WTC11 (cell line): ENCODE measurements at regions not wholly inside any gene's neighbourhood (a gene's known extent, or its start where the extent isn't known, plus 50 kb on each side); places are given as distances from the start of the nearest gene placed in this dataset.

Experiments used
- ATAC-seq: fragments of 200-7000 bp; cut with Tn5 transposase; 2 replicates; pipeline ENCODE4 v1.10.0; 2021; ENCODE audit warnings: mild to moderate bottlenecking, moderate library complexity
- CTCF ChIA-PET: fragments of 300-600 bp; sonication (Branson Sonifier 250); formaldehyde crosslinking; loops from one replicate; lab custom pipeline; 2021; ENCODE audit warnings: antibody characterized with exemption; lab: Charles Lee
- POLR2A ChIA-PET: fragments of 350-600 bp; sonication (Branson Sonifier 250); formaldehyde crosslinking; loops from one replicate; lab custom pipeline; 2021; ENCODE audit warnings: antibody characterized with exemption; lab: Charles Lee
- DNase-seq: peaks from one replicate; pipeline ENCODE4 v3.0.0; 2021; ENCODE audit warnings: low spot score
- H3K27ac Mint-ChIP-seq: 2 replicates; pipeline ENCODE4 v1.8.0; 2021; ENCODE audit warnings: mixed read lengths
- H3K27me3 Mint-ChIP-seq: 2 replicates; pipeline ENCODE4 v1.8.0; 2021; ENCODE audit warnings: low read depth, mild to moderate bottlenecking, moderate library complexity, mixed read lengths
- H3K36me3 Mint-ChIP-seq: 2 replicates; pipeline ENCODE4 v1.8.0; 2021; ENCODE audit warnings: mixed read lengths
- H3K4me1 Mint-ChIP-seq: 2 replicates; pipeline ENCODE4 v1.8.0; 2022; ENCODE audit warnings: mixed read lengths
- H3K4me3 Mint-ChIP-seq: 2 replicates; pipeline ENCODE4 v1.8.0; 2021; ENCODE audit warnings: mild to moderate bottlenecking, moderate library complexity, mixed read lengths
- H3K9me3 Mint-ChIP-seq: 2 replicates; pipeline ENCODE4 v1.8.0; 2021; ENCODE audit warnings: mixed read lengths
- ARID4B ChIP-seq: sonication (generic); formaldehyde crosslinking; IDR thresholded peaks from 2 replicates; pipeline ENCODE4 v1.8.0; 2023; ENCODE audit warnings: missing genetic modification reagents, mild to moderate bottlenecking, borderline replicate concordance
- ETV6 ChIP-seq: sonication (generic); formaldehyde crosslinking; IDR thresholded peaks from 2 replicates; pipeline ENCODE4 v1.8.1; 2022; ENCODE audit warnings: mild to moderate bottlenecking, missing genetic modification reagents
- FOXP1 ChIP-seq: sonication (generic); formaldehyde crosslinking; IDR thresholded peaks from 2 replicates; pipeline ENCODE4 v1.8.0; 2022; ENCODE audit warnings: missing genetic modification reagents, mild to moderate bottlenecking, moderate library complexity, borderline replicate concordance
- GTF2I ChIP-seq: fragments of 250-450 bp; sonication (Bioruptor Pico); conservative IDR thresholded peaks from 2 replicates; pipeline ENCODE4 v1.4.0; 2021; ENCODE audit warnings: mild to moderate bottlenecking
- MYBL2 ChIP-seq: sonication (generic); formaldehyde crosslinking; IDR thresholded peaks from 2 replicates; pipeline ENCODE4 v1.8.1; 2023; ENCODE audit warnings: mild to moderate bottlenecking, moderate library complexity, missing genetic modification reagents
- NFE2L1 ChIP-seq: sonication (generic); formaldehyde crosslinking; IDR thresholded peaks from 2 replicates; pipeline ENCODE4 v1.8.1; 2023; ENCODE audit warnings: missing genetic modification reagents
- NFYB ChIP-seq: sonication (generic); formaldehyde crosslinking; conservative IDR thresholded peaks from 2 replicates; pipeline ENCODE4 v1.8.0; 2022; ENCODE audit warnings: low read depth, missing genetic modification reagents
- NR3C1 ChIP-seq: sonication (generic); formaldehyde crosslinking; conservative IDR thresholded peaks from 2 replicates; pipeline ENCODE4 v1.8.1; 2023; ENCODE audit warnings: low read depth, mild to moderate bottlenecking, missing genetic modification reagents
- PRRX2 ChIP-seq: fragments of 250-450 bp; sonication (Bioruptor Pico); IDR thresholded peaks from 2 replicates; pipeline ENCODE4 v1.8.0; 2021; ENCODE audit warnings: mild to moderate bottlenecking
- SP1 ChIP-seq: sonication (generic); formaldehyde crosslinking; conservative IDR thresholded peaks from 2 replicates; pipeline ENCODE4 v1.8.1; 2022; ENCODE audit warnings: missing genetic modification reagents
- TCF7 ChIP-seq: sonication (generic); formaldehyde crosslinking; IDR thresholded peaks from 2 replicates; pipeline ENCODE4 v1.8.0; 2022; ENCODE audit warnings: mild to moderate bottlenecking, low read depth, missing genetic modification reagents, moderate library complexity
- TP53 ChIP-seq: sonication (generic); formaldehyde crosslinking; IDR thresholded peaks from 2 replicates; pipeline ENCODE4 v1.8.1; 2023; ENCODE audit warnings: mild to moderate bottlenecking, missing genetic modification reagents
- ZBTB43 ChIP-seq: sonication (generic); formaldehyde crosslinking; IDR thresholded peaks from 2 replicates; pipeline ENCODE4 v1.8.1; 2023; ENCODE audit warnings: mild to moderate bottlenecking, missing genetic modification reagents
- ZNF396 ChIP-seq: fragments of 250-450 bp; sonication (Bioruptor Pico); IDR thresholded peaks from 2 replicates; pipeline ENCODE4 v1.8.0; 2021; ENCODE audit warnings: mild to moderate bottlenecking, moderate library complexity, borderline replicate concordance
- ZNF423 ChIP-seq: fragments of 250-450 bp; sonication (Bioruptor Pico); IDR thresholded peaks from 2 replicates; pipeline ENCODE4 v2.1.2; 2022; ENCODE audit warnings: mild to moderate bottlenecking, moderate library complexity
- ZNF425 ChIP-seq: fragments of 250-450 bp; sonication (Bioruptor Pico); conservative IDR thresholded peaks from 2 replicates; pipeline ENCODE4 v1.9.0; 2021; ENCODE audit warnings: mild to moderate bottlenecking
- ZNF671 ChIP-seq: fragments of 250-450 bp; sonication (Bioruptor Pico); IDR thresholded peaks from 2 replicates; pipeline ENCODE4 v1.8.0; 2021; ENCODE audit warnings: mild to moderate bottlenecking
- TF ChIP-seq, protein P1 (sequence below): sonication (generic); formaldehyde crosslinking; IDR thresholded peaks from 2 replicates; pipeline ENCODE4 v1.8.0; 2022; ENCODE audit warnings: missing genetic modification reagents
- TF ChIP-seq, protein P2 (sequence below): sonication (generic); formaldehyde crosslinking; IDR thresholded peaks from 2 replicates; pipeline ENCODE4 v1.8.0; 2022; ENCODE audit warnings: mild to moderate bottlenecking, missing genetic modification reagents
- TF ChIP-seq, protein P3 (sequence below): fragments of 250-450 bp; sonication (Bioruptor Pico); IDR thresholded peaks from 2 replicates; pipeline ENCODE4 v1.8.0; 2021; ENCODE audit warnings: mild to moderate bottlenecking

GRCh38 chr7:41785840-41786239 is 83.0 kb upstream of the INHBA start:
- no peaks in the 10 kb centered on the region for H3K36me3 Mint-ChIP-seq
- ATAC-seq (no peak), DNase-seq (no peak)
- no peak overlapping the region for H3K4me3 Mint-ChIP-seq
- ChIA-PET POLR2A (no interaction called here), CTCF (interaction anchor here (0.6 kb wide), 1 partner anchor 111 kb away, joined by 4 read pairs; no protein-coding TSS in a partner anchor)
- no peak overlapping the region for H3K27ac Mint-ChIP-seq
- 0 out of 2 replicates have a peak, but pooled peaks cover under 1% of the 10 kb centered on the region for H3K9me3 Mint-ChIP-seq
- H3K27me3 Mint-ChIP-seq: no peaks in the 10 kb centered on the region
- TF ChIP-seq ZNF425 (CRISPR knock-in tag): no peak
- no peak for TF ChIP-seq PRRX2
- TF ChIP-seq TCF7 (CRISPR knock-in tag): no peak
- TF ChIP-seq SP1: no peak
- TF ChIP-seq TP53 (CRISPR knock-in tag): no peak
- no peak for TF ChIP-seq NR3C1 (CRISPR knock-in tag)
- no peak for TF ChIP-seq FOXP1 (CRISPR knock-in tag)
- no peak for TF ChIP-seq ZBTB43 (CRISPR knock-in tag)
- TF ChIP-seq, protein P1, sequence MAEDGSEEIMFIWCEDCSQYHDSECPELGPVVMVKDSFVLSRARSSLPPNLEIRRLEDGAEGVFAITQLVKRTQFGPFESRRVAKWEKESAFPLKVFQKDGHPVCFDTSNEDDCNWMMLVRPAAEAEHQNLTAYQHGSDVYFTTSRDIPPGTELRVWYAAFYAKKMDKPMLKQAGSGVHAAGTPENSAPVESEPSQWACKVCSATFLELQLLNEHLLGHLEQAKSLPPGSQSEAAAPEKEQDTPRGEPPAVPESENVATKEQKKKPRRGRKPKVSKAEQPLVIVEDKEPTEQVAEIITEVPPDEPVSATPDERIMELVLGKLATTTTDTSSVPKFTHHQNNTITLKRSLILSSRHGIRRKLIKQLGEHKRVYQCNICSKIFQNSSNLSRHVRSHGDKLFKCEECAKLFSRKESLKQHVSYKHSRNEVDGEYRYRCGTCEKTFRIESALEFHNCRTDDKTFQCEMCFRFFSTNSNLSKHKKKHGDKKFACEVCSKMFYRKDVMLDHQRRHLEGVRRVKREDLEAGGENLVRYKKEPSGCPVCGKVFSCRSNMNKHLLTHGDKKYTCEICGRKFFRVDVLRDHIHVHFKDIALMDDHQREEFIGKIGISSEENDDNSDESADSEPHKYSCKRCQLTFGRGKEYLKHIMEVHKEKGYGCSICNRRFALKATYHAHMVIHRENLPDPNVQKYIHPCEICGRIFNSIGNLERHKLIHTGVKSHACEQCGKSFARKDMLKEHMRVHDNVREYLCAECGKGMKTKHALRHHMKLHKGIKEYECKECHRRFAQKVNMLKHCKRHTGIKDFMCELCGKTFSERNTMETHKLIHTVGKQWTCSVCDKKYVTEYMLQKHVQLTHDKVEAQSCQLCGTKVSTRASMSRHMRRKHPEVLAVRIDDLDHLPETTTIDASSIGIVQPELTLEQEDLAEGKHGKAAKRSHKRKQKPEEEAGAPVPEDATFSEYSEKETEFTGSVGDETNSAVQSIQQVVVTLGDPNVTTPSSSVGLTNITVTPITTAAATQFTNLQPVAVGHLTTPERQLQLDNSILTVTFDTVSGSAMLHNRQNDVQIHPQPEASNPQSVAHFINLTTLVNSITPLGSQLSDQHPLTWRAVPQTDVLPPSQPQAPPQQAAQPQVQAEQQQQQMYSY (CRISPR knock-in tag): no peak
- no peak for TF ChIP-seq ZNF396 (CRISPR knock-in tag)
- TF ChIP-seq ZNF671 (CRISPR knock-in tag): no peak
- TF ChIP-seq, protein P2, sequence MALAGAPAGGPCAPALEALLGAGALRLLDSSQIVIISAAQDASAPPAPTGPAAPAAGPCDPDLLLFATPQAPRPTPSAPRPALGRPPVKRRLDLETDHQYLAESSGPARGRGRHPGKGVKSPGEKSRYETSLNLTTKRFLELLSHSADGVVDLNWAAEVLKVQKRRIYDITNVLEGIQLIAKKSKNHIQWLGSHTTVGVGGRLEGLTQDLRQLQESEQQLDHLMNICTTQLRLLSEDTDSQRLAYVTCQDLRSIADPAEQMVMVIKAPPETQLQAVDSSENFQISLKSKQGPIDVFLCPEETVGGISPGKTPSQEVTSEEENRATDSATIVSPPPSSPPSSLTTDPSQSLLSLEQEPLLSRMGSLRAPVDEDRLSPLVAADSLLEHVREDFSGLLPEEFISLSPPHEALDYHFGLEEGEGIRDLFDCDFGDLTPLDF (CRISPR knock-in tag): no peak
- TF ChIP-seq ETV6: no peak
- TF ChIP-seq, protein P3, sequence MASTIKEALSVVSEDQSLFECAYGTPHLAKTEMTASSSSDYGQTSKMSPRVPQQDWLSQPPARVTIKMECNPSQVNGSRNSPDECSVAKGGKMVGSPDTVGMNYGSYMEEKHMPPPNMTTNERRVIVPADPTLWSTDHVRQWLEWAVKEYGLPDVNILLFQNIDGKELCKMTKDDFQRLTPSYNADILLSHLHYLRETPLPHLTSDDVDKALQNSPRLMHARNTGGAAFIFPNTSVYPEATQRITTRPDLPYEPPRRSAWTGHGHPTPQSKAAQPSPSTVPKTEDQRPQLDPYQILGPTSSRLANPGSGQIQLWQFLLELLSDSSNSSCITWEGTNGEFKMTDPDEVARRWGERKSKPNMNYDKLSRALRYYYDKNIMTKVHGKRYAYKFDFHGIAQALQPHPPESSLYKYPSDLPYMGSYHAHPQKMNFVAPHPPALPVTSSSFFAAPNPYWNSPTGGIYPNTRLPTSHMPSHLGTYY (CRISPR knock-in tag): no peak
- H3K4me1 Mint-ChIP-seq: no peaks in the 10 kb centered on the region

GRCh38 chr7:41785265-41785664 is 82.4 kb upstream of the INHBA start:
- DNase-seq (no peak), ATAC-seq (no peak)
- ChIA-PET POLR2A (no interaction called here), CTCF (no interaction called here)
- Mint-ChIP-seq H3K4me3 (no peak overlapping the region), H3K27me3 (no peaks in the 10 kb centered on the region), H3K27ac (no peak overlapping the region), H3K36me3 (no peaks in the 10 kb centered on the region), H3K9me3 (0 out of 2 replicates have a peak, but pooled peaks cover 3% of the 10 kb centered on the region), H3K4me1 (no peaks in the 10 kb centered on the region)
- no peak for TF ChIP-seq FOXP1 (CRISPR knock-in tag)
- no peak for TF ChIP-seq GTF2I (CRISPR knock-in tag)
- TF ChIP-seq SP1: no peak
- TF ChIP-seq ARID4B (CRISPR knock-in tag): no peak
- TF ChIP-seq TP53 (CRISPR knock-in tag): no peak
- no peak for TF ChIP-seq NFYB (CRISPR knock-in tag)
- TF ChIP-seq ZNF423 (CRISPR knock-in tag): no peak
- TF ChIP-seq NFE2L1: no peak
- TF ChIP-seq MYBL2 (CRISPR knock-in tag): no peak
